ENCODE measurements at regions not wholly inside any gene's neighbourhood (a gene's known extent, or its start where the extent isn't known, plus 50 kb on each side); places are given as distances from the start of the nearest gene placed in this dataset.

DNA sequence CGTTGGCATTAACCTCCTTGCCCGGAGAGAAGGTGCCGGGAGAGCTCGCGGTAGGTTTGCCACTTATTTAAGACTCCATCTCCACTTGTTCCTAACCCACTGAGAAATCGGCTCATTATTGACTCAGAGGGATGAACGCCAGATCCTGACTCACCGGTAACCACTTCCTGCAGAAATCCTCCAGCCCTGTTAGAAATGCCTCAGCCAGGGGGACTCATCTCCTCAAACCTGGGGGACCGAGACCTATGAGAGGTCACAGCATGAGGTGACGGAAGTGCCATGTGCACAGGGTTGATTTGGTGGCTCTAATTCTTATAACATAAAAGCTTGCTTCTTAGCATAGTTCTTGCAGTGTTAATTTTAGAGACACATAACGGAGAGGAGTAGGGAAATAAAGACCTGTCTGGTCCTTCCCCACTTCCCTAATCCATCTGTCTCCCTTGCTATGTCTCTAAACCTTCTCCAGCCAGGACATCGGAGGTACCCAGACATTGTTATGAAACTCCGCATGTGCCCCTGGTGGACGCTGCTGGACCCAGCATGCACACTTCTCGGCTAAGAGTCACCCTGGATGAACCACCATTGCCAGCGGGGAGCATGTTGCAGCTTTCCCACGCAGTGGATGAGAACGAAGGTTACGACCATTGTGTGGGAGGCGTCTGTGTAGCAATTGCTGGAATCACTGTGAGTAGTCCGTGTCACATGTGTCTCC, 158.9 kb downstream of the EFNB2 start:
- Histone ChIP-seq H3K9ac (ENCODE audit: low read depth, low read length) (no peak overlapping the region), H3K9me3 (ENCODE audit: control insufficient read depth, insufficient read depth, low read length) (no peaks in the 10 kb centered on the region), H3K4me1 (ENCODE audit: control insufficient read depth, insufficient read depth, low read length) (peaks cover 29% of the 10 kb centered on the region), H3K4ac (ENCODE audit: low read depth, low read length) (peak overlapping the region; percentile 94), H2BK120ac (ENCODE audit: low read depth, low read length) (peak overlapping the region; percentile 97), H2AK9ac (replicated peaks; ENCODE audit: low read depth, low read length, poor library complexity) (peak overlapping the region; percentile 29), H3K27ac (ENCODE audit: insufficient read depth, low read length) (peak overlapping the region; percentile 14; the same call in 1 of the 2 replicates), H2BK20ac (ENCODE audit: low read depth, low read length) (peak overlapping the region; percentile 97), H3K9me1 (ENCODE audit: insufficient read depth, low read length) (peaks cover 19% of the 10 kb centered on the region), H3K18ac (ENCODE audit: low read depth, low read length) (peak overlapping the region; percentile 63; the same call in 1 of the 2 replicates), H2BK5ac (ENCODE audit: low read depth, low read length, poor library complexity, severe bottlenecking) (peak overlapping the region; percentile 84), H4K20me1 (ENCODE audit: insufficient read depth, low read length) (no peaks in the 10 kb centered on the region), H3K27me3 (ENCODE audit: control insufficient read depth, insufficient read depth, low read length) (no peaks in the 10 kb centered on the region), H3K56ac (ENCODE audit: extremely low read depth, insufficient read depth, low read length) (peak overlapping the region; percentile 55; the same call in 1 of the 2 replicates), H3K4me3 (ENCODE audit: insufficient read depth, low read depth, low read length) (no peak overlapping the region), H3K79me1 (ENCODE audit: low read depth in 1 of 2, low read length in 2 of 2) (peaks cover 0 to 4% of the 10 kb centered on the region in 2 experiments; a peak in 1 of 4 replicates), H4K91ac (ENCODE audit: insufficient read depth, low read depth, low read length) (peak overlapping the region; percentile 93), H3K23ac (ENCODE audit: low read depth, low read length) (peak overlapping the region; percentile 26; the same call in 1 of the 2 replicates), H3K36me3 (ENCODE audit: control insufficient read depth, insufficient read depth, low read length) (no peaks in the 10 kb centered on the region), H3K4me2 (ENCODE audit: low read depth, low read length) (no peak overlapping the region), H4K5ac (ENCODE audit: low read depth, low read length) (peak overlapping the region; percentile 65; the same call in 1 of the 2 replicates), H4K8ac (ENCODE audit: low read depth in 2 of 2, low read length in 2 of 2) (peak overlapping the region; percentile 56 to 92), H2AK5ac (ENCODE audit: low read depth, low read length) (peak overlapping the region; percentile 98), H2BK15ac (ENCODE audit: low read depth, low read length) (peak overlapping the region; percentile 98), H3K14ac (replicated peaks; ENCODE audit: low read depth, low read length) (peak overlapping the region; percentile 83), H2AFZ (replicated peaks; ENCODE audit: low read length, poor library complexity) (peak overlapping the region; percentile 59)
- ATAC-seq (ENCODE audit: low read depth) (peak; percentile 46), DNase-seq (peak; percentile 95)
- no TSS peak for BruUV-seq (replicated peaks)
- 90% methylated on average over 2 of the region's 21 CpGs; no CpG with 5 or more reads in 1 of the 2 experiments for WGBS, 2 experiments (ENCODE audit: extremely low coverage in 2 of 2, insufficient read length in 1 of 2)
- no peak for TF ChIP-seq BHLHE40 (IDR thresholded peaks at IDR 0.05; ENCODE audit: low read depth, low read length)
- peak; percentile 47; the same call in 1 of the 2 replicates for TF ChIP-seq CEBPB (IDR thresholded peaks at IDR 0.05; ENCODE audit: low read depth, low read length)
- no peak for TF ChIP-seq USF2 (IDR thresholded peaks at IDR 0.05; ENCODE audit: low read depth, low read length)
- TF ChIP-seq RCOR1 (IDR thresholded peaks at IDR 0.05; ENCODE audit: insufficient replicate concordance, low read length) = peak; percentile 16
- no peak for TF ChIP-seq MXI1 (IDR thresholded peaks at IDR 0.05; ENCODE audit: borderline replicate concordance, low read depth, low read length)
- TF ChIP-seq CHD1 (IDR thresholded peaks at IDR 0.05; ENCODE audit: low read depth, low read length) = no peak
- no peak; the same call in 1 of the 2 replicates for TF ChIP-seq CTCF (conservative IDR thresholded peaks at IDR 0.05; ENCODE audit: low read depth, low read length)
- no peak for TF ChIP-seq RFX5 (IDR thresholded peaks at IDR 0.05; ENCODE audit: low read depth, low read length)
- no peak for TF ChIP-seq MAZ (IDR thresholded peaks at IDR 0.05; ENCODE audit: borderline replicate concordance, low read depth, low read length)
- no peak for TF ChIP-seq NFE2L2 (IDR thresholded peaks at IDR 0.05; ENCODE audit: low read depth, low read length)
- TF ChIP-seq MAFK (IDR thresholded peaks at IDR 0.05; ENCODE audit: low read depth, low read length) = no peak
- peak; percentile 63 for TF ChIP-seq FOS (IDR thresholded peaks at IDR 0.05; ENCODE audit: low read depth, low read length)
- CTCF ChIA-PET = no interaction called here
- in situ Hi-C loops (cut with MboI; ENCODE audit: low sequenced_read_pairs) = no loop called here
- intact Hi-C loops (cut with micrococcal nuclease) = no loop called here
- POLR2A ChIA-PET (ENCODE audit: unreplicated experiment) = no interaction called here
- dilution Hi-C loops (cut with HindIII; ENCODE audit: low sequenced_read_pairs, unreplicated experiment) = no loop called here

Measured in IMR-90 (cell line).